Activated CD4-positive, alpha-beta T cell treated with anti-CD3 and anti-CD28 coated beads, Interleukin-2, amount 10 ng/mL, durations not matched to agents 7 days and 5 days (primary cell): ENCODE measurements at regions not wholly inside any gene's neighbourhood (a gene's known extent, or its start where the extent isn't known, plus 50 kb on each side); places are given as distances from the start of the nearest gene placed in this dataset.

Experiments used
- CTCF ChIA-PET: fragments of 350-600 bp; sonication (Branson Sonifier 250); formaldehyde crosslinking; loops from one replicate; lab custom pipeline; 2021; ENCODE audit warnings: antibody characterized with exemption; lab: Charles Lee
- POLR2A ChIA-PET: fragments of 350-600 bp; sonication (Branson Sonifier 250); formaldehyde crosslinking; loops from one replicate; lab custom pipeline; 2021; ENCODE audit warnings: antibody characterized with exemption; lab: Charles Lee
- DNase-seq: peaks from one replicate; pipeline ENCODE4 v3.0.0-alpha.2; 2020
- H3K27ac Mint-ChIP-seq: one replicate; pipeline ENCODE4 v1.8.0; 2021; ENCODE audit warnings: mild to moderate bottlenecking, moderate library complexity, mixed read lengths
- H3K27me3 Mint-ChIP-seq: one replicate; pipeline ENCODE4 v1.8.0; 2021; ENCODE audit warnings: mixed read lengths
- H3K36me3 Mint-ChIP-seq: one replicate; pipeline ENCODE4 v1.8.0; 2021; ENCODE audit warnings: low read depth, mixed read lengths
- H3K4me1 Mint-ChIP-seq: one replicate; pipeline ENCODE4 v1.8.0; 2021; ENCODE audit warnings: mixed read lengths
- H3K4me3 Mint-ChIP-seq: one replicate; pipeline ENCODE4 v1.8.0; 2021; ENCODE audit warnings: mild to moderate bottlenecking, moderate library complexity, mixed read lengths
- H3K9me3 Mint-ChIP-seq: one replicate; pipeline ENCODE4 v1.8.0; 2021; ENCODE audit warnings: mixed read lengths

- peaks cover 10% of the 10 kb centered on the region for H3K4me1 Mint-ChIP-seq
- no peak for DNase-seq
- no peak overlapping the region for H3K27ac Mint-ChIP-seq
- H3K27me3 Mint-ChIP-seq = peaks cover 19% of the 10 kb centered on the region
- H3K36me3 Mint-ChIP-seq = no peaks in the 10 kb centered on the region
- no peak overlapping the region for H3K4me3 Mint-ChIP-seq
- CTCF ChIA-PET = no interaction called here
- H3K9me3 Mint-ChIP-seq = no peaks in the 10 kb centered on the region
- POLR2A ChIA-PET = no interaction called here
Measured at GRCh38 chr18:26705757-26706156, 157.4 kb upstream of the KCTD1 start.

- no peaks in the 10 kb centered on the region for H3K9me3 Mint-ChIP-seq
Measured at GRCh38 chr18:26703170-26703930, 155.0 kb upstream of the KCTD1 start.

GRCh38 chr18:26702086-26702485, 153.7 kb upstream of the KCTD1 start:
- H3K27ac Mint-ChIP-seq = no peak overlapping the region
- ChIA-PET CTCF (no interaction called here), POLR2A (no interaction called here)
- H3K4me1 Mint-ChIP-seq = no peaks in the 10 kb centered on the region
- H3K27me3 Mint-ChIP-seq = peaks cover 6% of the 10 kb centered on the region
- H3K9me3 Mint-ChIP-seq = no peaks in the 10 kb centered on the region
- no peaks in the 10 kb centered on the region for H3K36me3 Mint-ChIP-seq
- no peak overlapping the region for H3K4me3 Mint-ChIP-seq
- DNase-seq = no peak

More at GRCh38 chr18:26703170-26703930, 155.0 kb upstream of the KCTD1 start:
- DNase-seq = no peak
- no peaks in the 10 kb centered on the region for H3K4me1 Mint-ChIP-seq
- H3K27me3 Mint-ChIP-seq = peaks cover 12% of the 10 kb centered on the region
- CTCF ChIA-PET = no interaction called here
- no peak overlapping the region for H3K4me3 Mint-ChIP-seq
- POLR2A ChIA-PET = no interaction called here
- no peak overlapping the region for H3K27ac Mint-ChIP-seq
- H3K36me3 Mint-ChIP-seq = no peaks in the 10 kb centered on the region

- Mint-ChIP-seq H3K4me1 (peaks cover 1% of the 10 kb centered on the region), H3K27ac (no peak overlapping the region), H3K36me3 (no peaks in the 10 kb centered on the region), H3K9me3 (no peaks in the 10 kb centered on the region), H3K27me3 (peaks cover 5% of the 10 kb centered on the region), H3K4me3 (no peak overlapping the region)
- ChIA-PET POLR2A (no interaction called here), CTCF (interaction anchor here (1.5 kb wide), 1 partner anchor 10 kb away, joined by 5 read pairs; no protein-coding TSS in a partner anchor)
- DNase-seq = no peak
Measured at GRCh38 chr18:26700728-26701127, 152.4 kb upstream of the KCTD1 start.

- no peak for DNase-seq
- ChIA-PET CTCF (interaction anchor here (1.5 kb wide), 1 partner anchor 10 kb away, joined by 5 read pairs; no protein-coding TSS in a partner anchor), POLR2A (no interaction called here)
- no peaks in the 10 kb centered on the region for H3K36me3 Mint-ChIP-seq
- peaks cover 1% of the 10 kb centered on the region for H3K4me1 Mint-ChIP-seq
- peaks cover 2% of the 10 kb centered on the region for H3K27me3 Mint-ChIP-seq
- H3K9me3 Mint-ChIP-seq = no peaks in the 10 kb centered on the region
- H3K27ac Mint-ChIP-seq = no peak overlapping the region
- H3K4me3 Mint-ChIP-seq = no peak overlapping the region
Measured at GRCh38 chr18:26700201-26700600, 151.8 kb upstream of the KCTD1 start.

GRCh38 chr18:26697186-26697884, 149.0 kb upstream of the KCTD1 start:
- no peak overlapping the region for H3K4me3 Mint-ChIP-seq
- no peak for DNase-seq
- peaks cover 1% of the 10 kb centered on the region for H3K4me1 Mint-ChIP-seq
- no peak overlapping the region for H3K27ac Mint-ChIP-seq
- H3K9me3 Mint-ChIP-seq = peaks cover 9% of the 10 kb centered on the region
- CTCF ChIA-PET = no interaction called here
- POLR2A ChIA-PET = no interaction called here
- H3K36me3 Mint-ChIP-seq = no peaks in the 10 kb centered on the region
- no peaks in the 10 kb centered on the region for H3K27me3 Mint-ChIP-seq

GRCh38 chr18:26696786-26697185, 148.4 kb upstream of the KCTD1 start:
- no peak overlapping the region for H3K27ac Mint-ChIP-seq
- H3K36me3 Mint-ChIP-seq = no peaks in the 10 kb centered on the region
- no peaks in the 10 kb centered on the region for H3K27me3 Mint-ChIP-seq
- H3K9me3 Mint-ChIP-seq = peaks cover 11% of the 10 kb centered on the region
- ChIA-PET CTCF (no interaction called here), POLR2A (no interaction called here)
- H3K4me3 Mint-ChIP-seq = no peak overlapping the region
- DNase-seq = no peak
- peaks cover 1% of the 10 kb centered on the region for H3K4me1 Mint-ChIP-seq

- POLR2A ChIA-PET = no interaction called here
Measured at GRCh38 chr18:26696308-26696707, 148.0 kb upstream of the KCTD1 start.

GRCh38 chr18:26689226-26689879, 141.0 kb upstream of the KCTD1 start:
- no peak overlapping the region for H3K27ac Mint-ChIP-seq
- ChIA-PET POLR2A (no interaction called here), CTCF (no interaction called here)
- H3K27me3 Mint-ChIP-seq = peaks cover 11% of the 10 kb centered on the region
- H3K4me1 Mint-ChIP-seq = no peaks in the 10 kb centered on the region
- H3K36me3 Mint-ChIP-seq = no peaks in the 10 kb centered on the region
- H3K9me3 Mint-ChIP-seq = peaks cover 15% of the 10 kb centered on the region
- no peak overlapping the region for H3K4me3 Mint-ChIP-seq
- no peak for DNase-seq

More at GRCh38 chr18:26696308-26696707, 148.0 kb upstream of the KCTD1 start:
- CTCF ChIA-PET = no interaction called here
- peaks cover 15% of the 10 kb centered on the region for H3K9me3 Mint-ChIP-seq
- no peak for DNase-seq
- no peaks in the 10 kb centered on the region for H3K36me3 Mint-ChIP-seq
- peaks cover 1% of the 10 kb centered on the region for H3K4me1 Mint-ChIP-seq
- H3K27ac Mint-ChIP-seq = no peak overlapping the region
- H3K4me3 Mint-ChIP-seq = no peak overlapping the region
- no peaks in the 10 kb centered on the region for H3K27me3 Mint-ChIP-seq

GRCh38 chr18:26686532-26686931, 138.2 kb upstream of the KCTD1 start:
- Mint-ChIP-seq H3K36me3 (no peaks in the 10 kb centered on the region), H3K4me3 (no peak overlapping the region), H3K27me3 (peaks cover 14% of the 10 kb centered on the region), H3K9me3 (peaks cover 2% of the 10 kb centered on the region), H3K27ac (no peak overlapping the region), H3K4me1 (no peaks in the 10 kb centered on the region)
- ChIA-PET CTCF (no interaction called here), POLR2A (no interaction called here)
- DNase-seq = no peak

GRCh38 chr18:26685438-26686157, 137.2 kb upstream of the KCTD1 start:
- Mint-ChIP-seq H3K36me3 (no peaks in the 10 kb centered on the region), H3K27me3 (peaks cover 14% of the 10 kb centered on the region), H3K4me3 (no peak overlapping the region), H3K4me1 (no peaks in the 10 kb centered on the region), H3K9me3 (no peaks in the 10 kb centered on the region), H3K27ac (no peak overlapping the region)
- POLR2A ChIA-PET = no interaction called here
- DNase-seq = no peak
- CTCF ChIA-PET = no interaction called here

- POLR2A ChIA-PET = no interaction called here
- Mint-ChIP-seq H3K4me1 (no peaks in the 10 kb centered on the region), H3K36me3 (no peaks in the 10 kb centered on the region), H3K9me3 (peaks cover 3% of the 10 kb centered on the region), H3K4me3 (no peak overlapping the region), H3K27me3 (peaks cover 6% of the 10 kb centered on the region), H3K27ac (no peak overlapping the region)
- CTCF ChIA-PET = no interaction called here
- no peak for DNase-seq
Measured at GRCh38 chr18:26677957-26678356, 129.6 kb upstream of the KCTD1 start.
